SU-DHL-6 (cell line): ENCODE measurements at regions not wholly inside any gene's neighbourhood (a gene's known extent, or its start where the extent isn't known, plus 50 kb on each side); places are given as distances from the start of the nearest gene placed in this dataset.

ENCODE experiments used
- H2AFZ ChIP-seq: fragments of 200-600 bp; sonication (generic); 2 replicates; pipeline ENCODE4 v1.6.1; 2014; ENCODE audit warnings: low read depth, mild to moderate bottlenecking, moderate library complexity, mixed read lengths, antibody characterized with exemption, low read length; ENCODE audit not compliant: severe bottlenecking
- H3F3A ChIP-seq: fragments of 200-600 bp; shearing (Covaris generic); 2 replicates; pipeline ENCODE4 v1.6.0; 2016; ENCODE audit warnings: antibody characterized with exemption, mild to moderate bottlenecking; ENCODE audit not compliant: insufficient read depth
- H3K27ac ChIP-seq: fragments of 200-600 bp; sonication (generic); 2 replicates; pipeline ENCODE4 v1.5.1; 2016; ENCODE audit warnings: low read depth, mild to moderate bottlenecking, low read length, moderate library complexity, mixed read lengths
- H3K27me3 ChIP-seq: fragments of 200-600 bp; sonication (generic), shearing (Covaris generic); 2 replicates; pipeline ENCODE4 v1.6.0; 2014; ENCODE audit warnings: mild to moderate bottlenecking, low read length
- H3K36me3 ChIP-seq: fragments of 200-600 bp; sonication (generic); 2 replicates; pipeline ENCODE4 v1.6.1; 2014; ENCODE audit warnings: mild to moderate bottlenecking, low read length, mixed read lengths
- H3K4me2 ChIP-seq: fragments of 300-600, 200-600 bp; shearing (Covaris generic), sonication (generic); 2 replicates; pipeline ENCODE4 v1.6.0; 2014; ENCODE audit warnings: low read length, low read depth, mild to moderate bottlenecking; ENCODE audit not compliant: poor library complexity, severe bottlenecking
- H3K4me3 ChIP-seq: fragments of 200-600 bp; sonication (generic); 2 replicates; pipeline ENCODE4 v1.5.1; 2014; ENCODE audit warnings: antibody characterized with exemption, low read length, mild to moderate bottlenecking, mixed read lengths; ENCODE audit not compliant: insufficient read depth, poor library complexity, severe bottlenecking
- H3K79me2 ChIP-seq: fragments of 200-600 bp; sonication (generic); 2 replicates; pipeline ENCODE4 v1.6.1; 2014; ENCODE audit warnings: mild to moderate bottlenecking, low read length, moderate library complexity; ENCODE audit not compliant: insufficient read depth
- H3K9ac ChIP-seq: fragments of 200-600 bp; sonication (generic); 2 replicates; pipeline ENCODE4 v1.7.0; 2014; ENCODE audit warnings: mild to moderate bottlenecking, low read length
- H3K9me2 ChIP-seq: fragments of 200-600 bp; sonication (generic); replicated peaks from 2 replicates; pipeline ENCODE4 v1.6.1; 2014; ENCODE audit warnings: low read length; ENCODE audit not compliant: insufficient read depth
- H3K9me3 ChIP-seq: fragments of 200-600 bp; sonication (generic); 2 replicates; pipeline ENCODE4 v1.6.1; 2014; ENCODE audit warnings: low read length, mixed read lengths; ENCODE audit not compliant: insufficient read depth
- H4K20me1 ChIP-seq: fragments of 200-600 bp; sonication (generic); 2 replicates; pipeline ENCODE4 v1.6.1; 2014; ENCODE audit warnings: low read depth, mild to moderate bottlenecking, antibody characterized with exemption, low read length, moderate library complexity, mixed read lengths
- CTCF ChIP-seq: fragments of 200-600 bp; sonication (generic); IDR thresholded peaks from one replicate; pipeline ENCODE4 v1.5.1; 2017; ENCODE audit warnings: antibody characterized with exemption, mild to moderate bottlenecking, low read length, moderate library complexity; ENCODE audit not compliant: insufficient read depth, poor library complexity, severe bottlenecking
- EZH2phosphoT487 ChIP-seq: fragments of 200-600 bp; sonication (generic), shearing (Covaris generic); conservative IDR thresholded peaks from 2 replicates; pipeline ENCODE4 v1.6.1; 2018; ENCODE audit warnings: mild to moderate bottlenecking, antibody characterized with exemption, low read length, moderate library complexity, mixed read lengths

GRCh38 chr2:234218266-234219045, 168.0 kb downstream of the SPP2 start:
- Histone ChIP-seq H3K27me3 (no peaks in the 10 kb centered on the region), H3K36me3 (no peaks in the 10 kb centered on the region), H3K4me2 (no peak overlapping the region), H3K4me3 (no peak overlapping the region), H3K27ac (no peak overlapping the region), H3K9me3 (no peaks in the 10 kb centered on the region), H3K79me2 (no peaks in the 10 kb centered on the region), H3K9me2 (no peaks in the 10 kb centered on the region), H3K9ac (no peak overlapping the region), H2AFZ (no peak overlapping the region), H3F3A (no peaks in the 10 kb centered on the region), H4K20me1 (no peaks in the 10 kb centered on the region)
- TF ChIP-seq CTCF = no peak
- TF ChIP-seq EZH2phosphoT487 = no peak

- Histone ChIP-seq H3K79me2 (no peaks in the 10 kb centered on the region), H3F3A (no peaks in the 10 kb centered on the region), H3K4me2 (no peak overlapping the region), H3K27me3 (no peaks in the 10 kb centered on the region), H4K20me1 (no peaks in the 10 kb centered on the region), H2AFZ (no peak overlapping the region), H3K9me2 (no peaks in the 10 kb centered on the region), H3K27ac (no peak overlapping the region), H3K9ac (no peak overlapping the region), H3K36me3 (no peaks in the 10 kb centered on the region), H3K9me3 (no peaks in the 10 kb centered on the region), H3K4me3 (no peak overlapping the region)
- no peak for TF ChIP-seq CTCF
- TF ChIP-seq EZH2phosphoT487 = no peak
Observed at GRCh38 chr2:234212534-234212933, 162.0 kb downstream of the SPP2 start.

GRCh38 chr2:234211797-234212196, 161.3 kb downstream of the SPP2 start:
- H3K79me2 ChIP-seq = no peaks in the 10 kb centered on the region
- no peaks in the 10 kb centered on the region for H4K20me1 ChIP-seq
- no peak overlapping the region for H3K4me3 ChIP-seq
- H3K9ac ChIP-seq = no peak overlapping the region
- no peak overlapping the region for H3K4me2 ChIP-seq
- no peaks in the 10 kb centered on the region for H3K9me2 ChIP-seq
- H3K27ac ChIP-seq = no peak overlapping the region
- 0 out of 2 replicates have a peak, but pooled peaks cover 2% of the 10 kb centered on the region for H3K9me3 ChIP-seq
- no peaks in the 10 kb centered on the region for H3F3A ChIP-seq
- H2AFZ ChIP-seq = no peak overlapping the region
- H3K27me3 ChIP-seq = no peaks in the 10 kb centered on the region
- no peaks in the 10 kb centered on the region for H3K36me3 ChIP-seq
- TF ChIP-seq EZH2phosphoT487 = no peak
- no peak for TF ChIP-seq CTCF
